ENCODE measurements at regions not wholly inside any gene's neighbourhood (a gene's known extent, or its start where the extent isn't known, plus 50 kb on each side); places are given as distances from the start of the nearest gene placed in this dataset.

- Histone ChIP-seq H3K4me3 (ENCODE audit: low read length) (no peak overlapping the region), H3K9me2 (replicated peaks; ENCODE audit: insufficient read depth, low read length) (no peaks in the 10 kb centered on the region), H2AFZ (ENCODE audit: low read length) (no peak overlapping the region), H3F3A (ENCODE audit: insufficient read depth, low read length) (no peaks in the 10 kb centered on the region), H3K4me2 (ENCODE audit: low read depth, low read length) (no peak overlapping the region), H3K27me3 (replicated peaks; ENCODE audit: insufficient read depth, low read length) (no peaks in the 10 kb centered on the region), H3K27ac (ENCODE audit: low read length) (no peak overlapping the region), H3K79me2 (ENCODE audit: low read length) (no peaks in the 10 kb centered on the region), H3K4me1 (ENCODE audit: low read length) (no peaks in the 10 kb centered on the region), H4K20me1 (ENCODE audit: insufficient read depth, low read length) (no peaks in the 10 kb centered on the region), H3K36me3 (replicated peaks; ENCODE audit: insufficient read depth, low read length) (no peaks in the 10 kb centered on the region), H3K9me3 (replicated peaks; ENCODE audit: insufficient read depth, low read length) (no peaks in the 10 kb centered on the region), H3K9ac (ENCODE audit: low read length) (no peak overlapping the region)
- TF ChIP-seq EZH2phosphoT487 (IDR thresholded peaks at IDR 0.05; ENCODE audit: low read length) (no peak), CTCF (IDR thresholded peaks at IDR 0.05; ENCODE audit: low read length) (no peak), EZH2 (optimal IDR thresholded peaks at IDR 0.05; ENCODE audit: low read depth, low read length) (no peak)
- no peak for DNase-seq
Observed at GRCh38 chr16:11403534-11403795, 58.2 kb downstream of the RMI2 start.

- H3K4me1 ChIP-seq (ENCODE audit: low read length), result no peaks in the 10 kb centered on the region
Observed at GRCh38 chr16:11403920-11404319, 58.7 kb downstream of the RMI2 start.

GRCh38 chr16:11404603-11405002 lies 59.3 kb downstream of the RMI2 start:
- TF ChIP-seq EZH2phosphoT487 (IDR thresholded peaks at IDR 0.05; ENCODE audit: low read length), result no peak
- TF ChIP-seq CTCF (IDR thresholded peaks at IDR 0.05; ENCODE audit: low read length), result no peak
- TF ChIP-seq EZH2 (optimal IDR thresholded peaks at IDR 0.05; ENCODE audit: low read depth, low read length), result no peak
- H3K27me3 ChIP-seq (replicated peaks; ENCODE audit: insufficient read depth, low read length), result no peaks in the 10 kb centered on the region

More at GRCh38 chr16:11403920-11404319, 58.7 kb downstream of the RMI2 start:
- H3F3A ChIP-seq (ENCODE audit: insufficient read depth, low read length), result no peaks in the 10 kb centered on the region
- H3K9me2 ChIP-seq (replicated peaks; ENCODE audit: insufficient read depth, low read length), result no peaks in the 10 kb centered on the region
- DNase-seq, result no peak
- H3K9ac ChIP-seq (ENCODE audit: low read length), result no peak overlapping the region
- H3K4me2 ChIP-seq (ENCODE audit: low read depth, low read length), result no peak overlapping the region
- no peak overlapping the region for H3K4me3 ChIP-seq (ENCODE audit: low read length)
- no peaks in the 10 kb centered on the region for H3K27me3 ChIP-seq (replicated peaks; ENCODE audit: insufficient read depth, low read length)
- H3K9me3 ChIP-seq (replicated peaks; ENCODE audit: insufficient read depth, low read length), result no peaks in the 10 kb centered on the region
- no peak overlapping the region for H3K27ac ChIP-seq (ENCODE audit: low read length)
- no peaks in the 10 kb centered on the region for H3K79me2 ChIP-seq (ENCODE audit: low read length)
- no peak overlapping the region for H2AFZ ChIP-seq (ENCODE audit: low read length)
- TF ChIP-seq EZH2 (optimal IDR thresholded peaks at IDR 0.05; ENCODE audit: low read depth, low read length) (no peak), EZH2phosphoT487 (IDR thresholded peaks at IDR 0.05; ENCODE audit: low read length) (no peak), CTCF (IDR thresholded peaks at IDR 0.05; ENCODE audit: low read length) (no peak)
- no peaks in the 10 kb centered on the region for H3K36me3 ChIP-seq (replicated peaks; ENCODE audit: insufficient read depth, low read length)
- H4K20me1 ChIP-seq (ENCODE audit: insufficient read depth, low read length), result no peaks in the 10 kb centered on the region

More at GRCh38 chr16:11404603-11405002, 59.3 kb downstream of the RMI2 start:
- Histone ChIP-seq H3F3A (ENCODE audit: insufficient read depth, low read length) (no peaks in the 10 kb centered on the region), H3K79me2 (ENCODE audit: low read length) (no peaks in the 10 kb centered on the region), H2AFZ (ENCODE audit: low read length) (no peak overlapping the region), H3K9ac (ENCODE audit: low read length) (no peak overlapping the region), H3K4me1 (ENCODE audit: low read length) (no peaks in the 10 kb centered on the region), H3K9me2 (replicated peaks; ENCODE audit: insufficient read depth, low read length) (no peaks in the 10 kb centered on the region), H3K9me3 (replicated peaks; ENCODE audit: insufficient read depth, low read length) (no peaks in the 10 kb centered on the region), H3K36me3 (replicated peaks; ENCODE audit: insufficient read depth, low read length) (no peaks in the 10 kb centered on the region), H3K27ac (ENCODE audit: low read length) (no peak overlapping the region), H3K4me2 (ENCODE audit: low read depth, low read length) (no peak overlapping the region), H3K4me3 (ENCODE audit: low read length) (no peak overlapping the region), H4K20me1 (ENCODE audit: insufficient read depth, low read length) (no peaks in the 10 kb centered on the region)
- no peak for DNase-seq

Measured in MM.1S (cell line).